IMR-90 (cell line): ENCODE measurements at regions not wholly inside any gene's neighbourhood (a gene's known extent, or its start where the extent isn't known, plus 50 kb on each side); places are given as distances from the start of the nearest gene placed in this dataset.

Source experiments
- BHLHE40 ChIP-seq: fragments of 150-350 bp; IDR thresholded peaks from 2 replicates; pipeline ENCODE4 v1.6.1; 2016; ENCODE audit warnings: mild to moderate bottlenecking, low read depth, low read length
- CEBPB ChIP-seq: IDR thresholded peaks from 2 replicates; pipeline ENCODE4 v1.6.1; 2012; ENCODE audit warnings: low read depth, low read length, improper control_type of control experiment
- CHD1 ChIP-seq: IDR thresholded peaks from 2 replicates; pipeline ENCODE4 v1.6.1; 2012; ENCODE audit warnings: low read depth, low read length, improper control_type of control experiment
- CTCF ChIP-seq: conservative IDR thresholded peaks from 2 replicates; pipeline ENCODE4 v1.5.1; 2012; ENCODE audit warnings: mild to moderate bottlenecking, low read depth, low read length, improper control_type of control experiment
- ELK1 ChIP-seq: fragments of 150-350 bp; IDR thresholded peaks from 2 replicates; pipeline ENCODE4 v1.6.1; 2016; ENCODE audit warnings: low read depth, mild to moderate bottlenecking, low read length, moderate library complexity, borderline replicate concordance
- FOS ChIP-seq: fragments of 150-350 bp; IDR thresholded peaks from 2 replicates; pipeline ENCODE4 v1.6.1; 2016; ENCODE audit warnings: low read depth, low read length
- MAFK ChIP-seq: IDR thresholded peaks from 2 replicates; pipeline ENCODE4 v1.6.1; 2012; ENCODE audit warnings: low read depth, low read length, improper control_type of control experiment
- MAZ ChIP-seq: IDR thresholded peaks from 2 replicates; pipeline ENCODE4 v1.6.1; 2012; ENCODE audit warnings: low read depth, mild to moderate bottlenecking, low read length, improper control_type of control experiment, moderate library complexity, borderline replicate concordance
- POLR2A ChIP-seq: IDR thresholded peaks from 2 replicates; pipeline ENCODE4 v1.6.1; 2012; ENCODE audit warnings: mild to moderate bottlenecking, low read depth, low read length
- RAD21 ChIP-seq: IDR thresholded peaks from 2 replicates; pipeline ENCODE4 v1.6.1; 2012; ENCODE audit warnings: low read length, improper control_type of control experiment
- RCOR1 ChIP-seq: IDR thresholded peaks from 2 replicates; pipeline ENCODE4 v1.6.1; 2012; ENCODE audit warnings: mild to moderate bottlenecking, low read length, improper control_type of control experiment; ENCODE audit not compliant: insufficient replicate concordance
- USF2 ChIP-seq: fragments of 150-350 bp; IDR thresholded peaks from 2 replicates; pipeline ENCODE4 v1.6.1; 2017; ENCODE audit warnings: mild to moderate bottlenecking, antibody characterized with exemption, low read length, low read depth

GRCh38 chr13:40254394-40254793 is 412.0 kb downstream of the FOXO1 start:
- TF ChIP-seq MAZ, result no peak
- no peak for TF ChIP-seq CTCF
- TF ChIP-seq POLR2A, result no peak
- no peak for TF ChIP-seq BHLHE40
- no peak for TF ChIP-seq ELK1
- no peak for TF ChIP-seq RAD21
- TF ChIP-seq FOS, result no peak
- no peak for TF ChIP-seq RCOR1
- no peak for TF ChIP-seq MAFK
- no peak for TF ChIP-seq CHD1
- no peak for TF ChIP-seq USF2
- no peak for TF ChIP-seq CEBPB
